DMS 273 treated with DMSO at 0.1 percent for 48 hours (cell line): ENCODE measurements at regions not wholly inside any gene's neighbourhood (a gene's known extent, or its start where the extent isn't known, plus 50 kb on each side); places are given as distances from the start of the nearest gene placed in this dataset.
"Not testable (repeated sequence)": the region's sequence is repeated elsewhere in the genome, so short reads cannot be mapped to it uniquely, and the experiment has no call there.

Experiments
- DNase-seq: peaks from one replicate; lab custom pipeline; 2025; lab: John Stamatoyannopoulos, UW

DNA sequence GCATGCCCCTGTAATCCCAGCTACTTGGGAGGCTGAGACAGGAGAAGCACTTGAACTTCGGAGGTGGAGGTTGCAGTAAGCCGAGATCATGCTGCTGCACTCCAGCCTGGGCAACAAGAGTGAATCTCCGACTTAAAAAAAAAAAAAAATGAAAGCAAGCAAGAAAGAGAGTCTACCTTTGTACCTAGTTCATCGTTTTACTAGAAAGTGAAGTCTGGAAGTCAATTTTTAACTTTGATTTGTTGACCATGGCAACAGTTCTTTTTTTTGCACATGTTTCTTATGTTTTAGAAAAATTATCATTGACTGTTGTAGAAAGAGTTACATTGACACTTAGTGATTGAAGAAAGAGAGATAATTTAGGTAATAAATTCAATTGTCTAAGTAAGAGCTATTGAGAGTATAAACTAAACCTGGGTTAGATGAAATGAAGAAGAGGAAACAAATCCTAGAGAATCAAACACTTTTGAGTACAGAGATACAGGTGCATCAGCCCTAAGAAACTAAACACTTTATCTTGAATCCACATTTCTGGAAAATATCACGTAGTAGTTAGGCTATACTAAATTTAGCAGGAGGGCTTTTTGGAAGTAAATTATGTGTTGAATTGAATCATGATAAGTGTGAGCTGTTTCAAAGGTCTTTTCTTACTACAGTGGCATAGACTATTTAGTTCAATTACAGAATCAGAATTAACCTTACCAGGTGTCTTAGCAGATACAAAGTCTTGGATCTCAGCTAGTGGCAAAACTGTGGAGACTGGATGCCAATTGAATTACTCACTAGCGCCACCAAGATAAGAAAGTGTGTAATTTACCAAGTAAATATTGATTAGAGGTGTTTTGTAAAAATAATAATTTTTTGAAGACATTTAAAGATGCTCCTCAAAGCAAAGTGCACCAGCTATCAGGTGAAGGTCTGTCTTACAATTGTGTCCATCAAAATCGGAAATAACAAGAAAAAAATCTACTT, 303.4 kb upstream of the NRXN1 start:
- DNase-seq = no peak

DNA sequence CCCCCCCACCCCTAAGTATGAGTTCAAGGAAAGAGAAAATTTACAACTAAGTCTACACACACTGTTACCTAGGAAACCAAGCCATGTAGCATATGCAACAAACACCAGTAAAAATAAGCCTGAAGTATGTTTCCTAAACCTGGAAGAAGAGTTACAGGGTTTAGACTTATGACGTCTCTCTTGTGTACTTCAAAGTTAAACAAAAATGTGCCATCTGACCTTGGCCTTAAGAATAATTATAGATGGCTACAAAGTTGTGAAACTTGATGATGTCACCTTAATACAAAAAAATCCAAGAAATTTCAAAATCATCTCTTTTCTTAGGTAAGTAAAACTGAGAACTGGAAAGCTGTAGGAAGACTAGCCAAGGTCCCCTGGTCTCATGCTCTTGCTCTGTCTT, 297.6 kb upstream of the NRXN1 start:
- DNase-seq = no peak

DNA sequence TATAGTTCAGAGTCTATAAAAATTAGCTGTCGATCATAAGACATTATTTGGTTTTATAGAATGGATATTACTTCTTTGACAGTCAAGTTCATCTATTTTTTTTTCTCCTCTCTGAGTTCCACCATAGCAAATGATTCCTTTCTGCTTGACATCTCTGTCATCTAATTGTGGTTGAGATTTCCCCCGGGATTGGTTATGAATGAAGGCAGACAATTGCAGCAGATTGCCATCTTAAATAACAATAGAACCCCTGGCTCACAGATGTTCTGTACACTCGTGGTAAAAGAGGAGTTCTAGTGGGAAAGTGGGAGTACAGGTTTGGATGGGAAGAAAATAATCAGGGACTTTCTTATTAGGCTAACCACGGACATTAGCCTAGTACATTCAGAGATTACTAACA, 292.1 kb upstream of the NRXN1 start:
- DNase-seq = no peak

DNA sequence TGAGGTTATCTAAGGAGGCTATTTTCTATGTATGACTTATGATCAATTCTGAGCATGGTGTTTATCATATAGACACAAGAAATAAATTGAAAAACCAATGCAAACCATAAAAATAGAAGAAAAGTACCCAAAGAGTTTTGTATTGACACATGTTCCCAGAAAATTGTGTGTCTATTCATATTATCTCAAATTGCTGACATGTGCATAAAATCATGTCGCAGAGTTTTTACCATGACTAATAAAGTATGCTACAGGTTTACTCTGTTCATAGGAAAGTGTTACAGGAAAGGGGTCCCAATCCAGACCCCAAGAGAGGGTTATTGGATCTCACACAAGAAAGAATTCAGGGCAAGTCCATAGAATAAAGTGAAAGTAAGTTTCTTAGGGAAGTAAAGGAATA, 290.7 kb upstream of the NRXN1 start:
- no peak for DNase-seq

DNA sequence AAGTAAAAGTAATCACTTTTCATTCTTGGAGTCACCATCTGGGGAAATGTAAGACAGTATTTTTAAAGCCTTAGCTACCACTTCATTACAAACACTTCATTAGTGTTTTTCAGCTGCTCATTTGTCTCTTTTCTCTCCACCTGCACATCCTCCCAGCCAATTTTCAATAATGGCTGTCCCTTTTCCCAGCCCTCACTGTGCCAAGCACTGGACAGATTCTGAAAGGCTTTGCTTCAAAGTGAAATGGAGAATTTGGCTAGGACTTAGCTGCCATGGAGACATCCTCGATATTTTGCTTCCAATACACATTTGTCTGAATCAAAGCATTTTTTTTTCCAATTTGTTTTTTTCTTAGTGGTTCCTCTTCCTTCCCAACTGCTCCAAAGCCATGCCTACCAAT, 272.4 kb upstream of the NRXN1 start:
- DNase-seq = no peak

DNA sequence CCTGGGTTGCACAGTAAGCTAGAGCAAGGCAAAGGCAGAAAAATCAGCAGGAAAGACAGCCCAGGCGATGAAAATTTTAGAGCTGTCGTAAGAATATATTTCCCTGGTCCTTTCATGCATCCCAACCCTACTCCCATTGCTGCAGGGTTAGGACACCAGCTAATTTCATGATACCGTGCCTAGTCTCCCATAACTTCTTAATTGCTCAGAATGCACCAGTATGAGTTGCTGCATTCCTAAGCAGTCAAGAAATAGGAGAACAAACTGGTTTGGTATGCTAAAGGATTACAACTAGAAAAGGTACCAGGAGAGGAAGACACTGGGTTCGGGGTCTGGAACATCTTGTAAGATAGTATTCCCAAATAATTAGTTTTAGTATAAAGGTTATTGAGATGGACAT, 269.4 kb upstream of the NRXN1 start:
- DNase-seq = no peak

DNA sequence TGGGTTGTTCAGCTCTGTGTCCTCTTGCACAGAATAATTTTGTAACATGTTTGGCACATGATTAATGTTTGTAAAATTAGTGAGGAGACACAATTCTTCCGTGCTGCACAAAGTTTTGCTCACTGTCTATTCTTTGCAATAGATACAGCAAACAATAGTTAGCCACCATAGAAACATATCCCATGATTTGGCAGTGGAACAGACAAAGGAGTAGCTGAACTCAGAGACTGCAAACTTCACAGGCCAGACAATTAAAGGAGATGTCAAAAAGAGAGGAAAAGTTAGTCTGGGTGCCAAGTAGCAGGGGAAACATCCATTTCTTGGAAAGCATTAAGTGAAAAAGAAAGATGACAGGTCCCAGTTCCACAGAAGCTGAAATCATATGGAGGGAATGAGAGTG, 267.4 kb upstream of the NRXN1 start:
- DNase-seq = no peak

DNA sequence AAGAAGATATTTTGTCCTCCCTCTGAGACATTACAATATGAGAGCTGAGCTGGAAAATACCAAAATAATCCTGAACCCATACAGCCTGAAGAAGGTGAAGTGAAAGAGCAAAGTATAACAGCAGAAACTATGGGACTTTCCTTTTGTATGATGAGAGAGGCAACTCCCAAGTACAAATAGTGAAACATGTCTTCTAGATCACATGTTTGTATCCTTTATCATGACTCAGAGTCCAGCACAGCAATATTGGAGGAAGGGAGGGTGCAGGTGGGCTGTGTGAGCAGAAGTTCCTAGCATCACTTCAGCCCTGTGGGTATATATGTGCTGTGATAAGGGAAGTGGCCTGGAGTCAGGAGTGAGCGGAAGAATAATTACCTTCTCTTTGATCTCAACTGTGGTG, 265.6 kb upstream of the NRXN1 start:
- DNase-seq = no peak

DNA sequence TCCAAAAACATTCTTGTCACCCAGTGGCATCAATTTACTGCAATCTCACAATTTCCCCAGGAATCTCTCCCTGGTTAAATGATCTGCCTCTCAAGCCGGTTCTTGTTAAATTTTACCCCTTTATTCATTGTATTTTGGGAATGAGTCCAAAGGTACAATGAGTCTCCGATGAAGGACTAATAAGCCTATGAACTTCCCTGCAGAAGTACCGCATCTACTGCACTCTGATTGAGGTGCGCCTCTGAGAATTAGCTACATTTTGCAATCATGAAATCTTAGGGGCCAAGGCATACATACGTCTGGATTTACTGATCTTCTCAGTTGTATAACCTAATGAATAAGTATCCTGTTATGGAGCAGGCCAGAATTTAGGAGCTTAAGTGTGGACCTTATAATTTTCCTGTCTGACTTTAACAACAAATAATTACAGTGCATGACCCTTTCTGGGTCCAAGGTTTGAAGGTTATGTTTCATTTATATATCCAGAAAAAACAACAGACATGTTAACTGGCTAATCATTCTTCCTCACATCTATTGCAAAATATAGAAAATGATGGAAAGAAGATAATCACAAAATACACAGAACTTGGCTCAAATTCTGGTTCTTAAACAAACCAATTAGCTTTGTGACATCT, 261.8 kb upstream of the NRXN1 start:
- no peak for DNase-seq

DNA sequence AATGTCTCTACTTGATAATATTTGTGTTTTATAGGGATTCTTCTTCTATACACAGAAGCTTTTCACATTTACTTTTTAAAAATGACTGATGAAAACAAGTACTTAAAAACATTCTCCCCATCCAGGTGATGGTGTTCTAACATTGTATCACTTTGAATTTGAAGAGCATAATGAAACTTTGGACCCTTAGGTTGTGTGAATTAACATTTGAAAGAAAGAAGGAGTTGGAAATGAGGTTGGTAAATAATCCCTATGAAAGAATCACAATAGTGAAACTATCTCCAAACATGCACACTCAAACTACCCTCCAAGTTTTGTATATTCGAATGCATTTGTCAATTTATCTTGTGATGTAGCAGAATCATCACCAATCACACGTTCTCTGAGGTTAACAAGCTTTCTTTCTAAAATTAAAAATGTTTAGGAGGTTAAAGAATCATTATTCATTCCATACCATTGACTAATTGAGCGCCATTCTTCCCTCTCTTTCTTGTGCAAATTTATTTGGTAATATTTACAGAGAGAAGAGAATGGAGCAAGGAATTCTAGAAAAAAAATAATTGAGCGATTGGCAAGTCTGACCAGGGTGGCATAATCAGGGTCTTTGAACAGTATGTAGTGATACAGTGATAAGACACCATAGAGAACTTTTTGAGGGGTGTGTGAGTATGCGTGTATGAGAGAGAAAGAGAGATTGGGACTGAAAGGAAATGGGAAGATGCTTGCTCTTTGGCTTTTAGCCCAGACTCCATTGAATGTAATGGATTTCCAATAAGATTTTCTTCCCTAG, 260.0 kb upstream of the NRXN1 start:
- DNase-seq = no peak

DNA sequence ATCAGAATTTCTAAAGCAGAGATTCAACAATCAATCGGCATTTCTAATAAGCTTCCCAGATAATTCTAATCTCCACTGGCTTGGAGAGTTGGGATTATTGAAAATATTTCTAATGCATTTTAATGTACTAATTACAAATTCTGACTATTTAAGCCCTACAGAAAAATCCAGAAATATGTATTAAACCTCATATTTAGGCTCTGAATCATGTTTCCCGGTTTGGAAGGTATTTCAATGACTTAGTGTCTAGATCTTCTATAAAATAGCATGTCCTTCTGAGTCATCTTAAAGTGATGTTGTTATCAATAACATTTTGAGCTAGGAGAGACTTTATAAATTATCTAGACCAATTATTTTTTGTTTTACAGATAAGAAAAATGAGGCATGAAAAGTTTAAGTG, 258.8 kb upstream of the NRXN1 start:
- DNase-seq = no peak

DNA sequence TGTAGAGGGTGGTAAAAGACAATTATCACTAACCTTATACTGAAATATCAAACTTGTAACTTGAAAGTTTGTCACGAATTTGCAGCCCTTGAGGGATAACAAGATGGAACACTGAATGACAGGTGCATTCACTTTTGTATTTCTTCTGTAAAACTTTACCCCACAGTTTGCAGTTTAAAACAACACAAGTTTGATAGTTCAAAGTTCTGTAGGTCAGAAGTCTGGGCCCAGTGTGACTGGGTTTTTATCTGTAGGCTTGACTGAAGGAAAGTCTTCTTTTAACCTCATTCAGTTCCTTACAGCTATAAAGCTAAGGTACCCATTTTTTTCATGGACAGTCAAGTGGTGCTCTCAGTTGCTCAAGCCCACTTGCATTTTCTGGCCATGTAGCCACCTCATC, 257.1 kb upstream of the NRXN1 start:
- no peak for DNase-seq

DNA sequence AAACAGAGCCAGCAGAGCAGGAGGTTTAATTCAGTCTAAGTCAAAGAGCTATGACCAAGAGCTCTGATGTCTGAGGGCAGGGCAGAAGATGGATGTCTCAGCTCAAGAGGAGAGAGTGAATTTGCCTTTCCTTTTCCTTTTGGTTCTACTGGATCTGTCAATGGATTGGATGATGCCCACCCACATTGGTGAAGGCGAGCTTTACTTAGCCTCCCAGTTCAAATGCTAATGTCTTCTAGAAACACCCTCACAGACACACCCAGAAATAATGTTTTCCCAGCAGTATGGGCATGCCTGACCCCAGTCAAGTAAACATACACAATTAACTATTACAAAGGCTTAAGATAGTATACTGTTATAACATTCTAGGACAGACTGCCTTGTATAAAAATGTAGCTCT, 236.3 kb upstream of the NRXN1 start:
- DNase-seq = no peak

DNA sequence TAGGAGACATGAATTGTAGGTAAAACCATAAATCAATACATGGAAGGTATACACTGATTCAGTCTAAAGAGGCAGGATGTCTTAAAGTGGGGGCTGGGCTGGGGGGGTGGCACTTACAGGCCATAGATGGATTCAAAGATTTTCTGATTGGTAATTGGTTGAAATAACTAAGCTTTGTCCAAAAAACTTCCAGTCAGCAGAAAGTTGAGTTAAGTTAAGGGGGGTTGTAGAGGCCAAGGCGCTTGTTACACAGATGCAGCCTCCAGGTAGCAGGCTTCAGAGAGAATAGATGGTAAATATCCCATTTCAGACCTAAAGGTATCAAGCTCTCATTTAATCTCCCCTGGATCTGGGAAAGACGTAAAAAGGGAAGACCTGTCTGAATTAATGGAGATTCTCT, 233.6 kb upstream of the NRXN1 start:
- DNase-seq = no peak

DNA sequence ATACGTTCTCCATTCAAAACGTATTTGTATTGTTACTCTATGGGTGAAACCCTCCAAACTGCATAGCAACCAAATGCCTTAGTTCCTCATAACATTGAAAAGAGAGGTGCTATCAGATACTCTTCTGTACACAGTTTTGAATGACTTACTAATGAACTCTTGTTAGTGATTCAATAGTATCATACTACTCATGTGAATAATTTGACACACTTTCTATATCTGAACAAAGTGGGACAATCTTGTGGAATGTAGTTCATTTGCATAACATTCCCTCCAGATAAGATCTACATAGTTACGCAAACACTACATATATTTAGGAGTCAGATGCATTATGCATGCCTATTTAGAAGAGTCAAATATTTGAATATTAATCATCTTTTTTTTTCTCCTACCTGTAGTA, 232.0 kb upstream of the NRXN1 start:
- no peak for DNase-seq

DNA sequence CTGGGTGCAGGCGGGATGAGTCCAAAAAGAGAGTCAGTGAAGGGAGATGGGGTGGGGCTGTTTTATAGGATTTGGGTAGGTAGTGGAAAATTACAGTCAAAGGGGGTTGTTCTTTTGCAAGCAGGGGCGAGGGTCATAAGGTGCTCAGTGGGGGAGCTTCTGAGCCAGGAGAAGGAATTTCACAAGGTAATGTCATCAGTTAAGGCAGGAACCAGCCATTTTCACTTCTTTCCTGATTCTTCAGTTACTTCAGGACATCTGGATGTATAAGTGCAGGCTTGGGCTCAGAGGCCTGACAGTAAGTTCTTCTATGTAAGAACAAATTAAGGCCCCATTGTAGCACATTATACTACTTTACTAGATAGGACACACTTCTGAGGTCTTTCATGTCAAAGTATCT, 231.2 kb upstream of the NRXN1 start:
- DNase-seq = not testable (repeated sequence)

DNA sequence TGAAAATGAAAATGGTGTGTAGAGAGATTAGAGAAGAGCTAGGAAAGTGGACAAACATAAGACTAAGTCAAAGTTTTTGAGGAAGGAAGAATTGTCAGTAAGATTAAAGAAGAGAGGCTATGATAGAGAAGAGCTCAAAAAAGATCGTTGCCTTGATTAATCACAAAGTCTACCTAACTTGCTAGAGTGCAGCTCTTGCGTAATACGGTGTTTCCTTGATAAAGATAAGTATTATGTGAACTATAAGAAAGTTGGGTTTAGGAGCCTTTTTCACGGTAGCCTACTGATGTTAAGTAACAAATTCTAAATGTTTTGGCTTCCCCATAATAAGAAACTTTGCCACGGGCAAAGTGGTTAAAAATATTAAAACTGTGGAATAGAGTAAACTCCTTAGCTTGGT, 226.4 kb upstream of the NRXN1 start:
- no peak for DNase-seq

DNA sequence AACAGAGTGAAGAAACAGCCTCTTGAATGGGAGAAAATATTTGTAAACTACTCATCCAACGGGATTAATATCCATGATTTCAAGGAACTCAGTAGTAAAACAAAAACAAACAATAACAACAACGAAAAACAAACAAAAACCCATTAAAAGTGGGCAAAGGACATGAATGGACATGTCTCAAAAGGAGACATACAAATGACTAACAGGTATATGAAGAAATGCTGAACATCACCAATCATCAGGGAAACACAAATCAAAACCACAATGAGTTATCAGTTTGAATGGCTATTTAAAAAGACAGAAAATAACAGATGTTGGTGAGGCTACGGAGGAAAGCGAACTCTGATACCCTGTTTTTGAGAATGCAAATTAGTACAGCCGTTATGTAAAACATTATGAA, 224.8 kb upstream of the NRXN1 start:
- no peak for DNase-seq

DNA sequence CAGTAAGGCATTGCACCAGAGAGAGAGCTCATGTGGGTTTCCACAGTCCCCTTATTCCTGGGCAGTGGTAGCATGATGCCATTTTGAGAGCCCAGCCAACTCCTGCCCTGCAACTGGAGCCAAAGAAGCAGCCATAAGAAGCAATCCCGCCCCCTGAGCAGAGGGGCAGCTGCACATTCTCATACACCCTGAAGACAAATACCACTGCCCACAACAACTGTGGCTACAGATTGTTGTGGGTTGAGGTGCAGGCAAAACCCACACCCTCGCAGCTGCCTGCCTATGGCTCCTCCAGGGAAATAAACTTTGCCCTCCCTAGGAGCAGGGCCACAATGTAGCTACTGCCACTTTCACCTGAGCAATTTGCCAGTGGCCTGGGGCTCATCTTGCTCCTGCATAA, 219.4 kb upstream of the NRXN1 start:
- no peak for DNase-seq

DNA sequence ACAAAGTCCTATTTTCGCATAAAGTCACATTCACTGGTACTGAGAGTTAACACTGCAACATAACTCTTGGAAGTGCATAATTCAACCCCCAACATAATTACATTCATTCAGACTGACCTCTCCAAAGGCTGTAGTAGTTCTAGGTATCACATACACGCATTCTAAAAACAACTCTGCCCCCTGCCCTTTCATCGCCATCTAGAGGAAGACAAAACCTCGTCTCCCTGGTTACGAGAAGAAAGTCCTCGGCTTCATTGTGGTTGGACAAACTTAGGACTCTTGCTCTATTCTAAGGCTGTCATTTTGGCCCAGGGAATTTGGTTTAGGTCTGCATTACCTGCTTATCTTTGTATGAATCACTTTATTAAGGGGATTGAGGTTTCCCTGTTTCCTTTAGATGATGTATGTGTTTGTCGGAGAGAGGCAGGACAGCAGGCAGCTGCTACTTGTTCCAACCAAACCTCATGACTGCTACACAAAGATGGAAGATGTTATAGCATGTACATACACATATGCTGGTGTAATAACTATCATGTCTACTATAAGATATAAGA, 215.4 kb upstream of the NRXN1 start:
- DNase-seq = no peak

DNA sequence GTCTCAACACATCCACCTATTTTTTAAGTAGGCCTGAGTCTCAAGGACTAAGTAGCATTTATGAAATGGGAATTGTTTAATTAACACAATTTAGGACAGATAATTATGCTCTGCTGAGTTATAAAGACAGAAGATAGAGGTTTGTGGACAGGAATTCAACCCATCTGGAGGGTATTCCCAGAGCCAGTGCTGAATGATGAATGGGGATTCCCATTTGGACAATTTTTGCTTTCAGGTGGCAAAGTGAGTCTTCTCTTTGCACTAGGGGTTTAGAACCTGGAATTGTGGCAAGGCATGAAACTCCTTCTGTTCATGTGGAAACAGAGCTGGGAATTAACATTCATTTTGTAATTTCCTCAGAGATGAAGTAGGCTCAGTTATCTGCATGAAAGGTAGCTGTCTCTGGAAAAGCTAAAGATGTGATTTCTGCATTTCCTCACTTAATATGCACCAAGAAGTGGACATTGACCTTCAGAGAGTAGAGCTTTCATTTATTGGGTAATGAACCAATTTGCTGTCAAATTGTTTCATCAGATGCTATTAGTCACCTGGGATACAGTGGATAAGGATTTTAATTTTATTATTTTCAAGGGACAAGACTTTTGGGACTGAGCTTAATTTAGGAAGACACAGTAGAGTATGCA, 212.1 kb upstream of the NRXN1 start:
- DNase-seq = no peak

DNA sequence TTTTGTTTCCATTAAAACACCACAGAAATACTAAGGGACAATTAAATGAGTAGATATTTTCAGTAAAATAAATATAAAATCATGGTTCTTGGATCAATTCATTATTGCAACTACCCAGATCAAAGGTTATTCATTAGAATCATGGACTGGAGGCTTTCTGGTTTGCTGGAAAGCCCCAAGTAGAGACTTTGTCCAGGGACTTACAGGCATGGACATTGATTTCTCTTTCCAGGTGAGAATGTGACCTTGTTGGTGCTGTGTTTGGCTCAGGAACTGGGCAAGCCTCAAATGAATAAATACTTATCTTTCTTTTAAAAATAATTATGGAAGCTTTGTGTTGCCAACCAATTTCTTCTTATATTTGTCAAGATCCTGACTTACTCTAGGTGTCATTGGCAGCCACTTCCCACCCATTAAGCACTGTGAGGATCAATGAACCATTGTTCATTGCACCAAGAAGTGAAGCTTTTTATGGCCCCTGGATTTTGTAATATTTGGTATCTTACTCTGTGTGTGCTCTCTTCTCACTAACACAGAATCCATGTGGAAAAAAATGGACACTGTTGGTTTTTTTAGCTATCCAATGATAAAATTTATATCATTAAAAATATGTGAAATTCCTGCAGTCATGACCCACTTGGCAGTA, 205.8 kb upstream of the NRXN1 start:
- no peak for DNase-seq
